Prostate gland (tissue), 2 donors: ENCODE measurements at regions not wholly inside any gene's neighbourhood (a gene's known extent, or its start where the extent isn't known, plus 50 kb on each side); places are given as distances from the start of the nearest gene placed in this dataset.

ENCODE experiments used
- CTCF ChIP-seq, 4 experiments: fragments of 200-600 bp in 2 of 4; fragments of 450-650 bp in 2 of 4; sonication (generic) in 2 of 4; IDR thresholded peaks; 1 replicate in 3 of 4; 2 replicates in 1 of 4; pipeline ENCODE4 v1.5.1; 2016 to 2019; ENCODE audit warnings: antibody characterized with exemption in 4 of 4, mild to moderate bottlenecking in 2 of 4, moderate library complexity in 2 of 4
- POLR2AphosphoS5 ChIP-seq: sonication (generic); formaldehyde crosslinking; IDR thresholded peaks from one replicate; pipeline ENCODE4 v1.6.1; 2017; ENCODE audit warnings: antibody characterized with exemption

DNA sequence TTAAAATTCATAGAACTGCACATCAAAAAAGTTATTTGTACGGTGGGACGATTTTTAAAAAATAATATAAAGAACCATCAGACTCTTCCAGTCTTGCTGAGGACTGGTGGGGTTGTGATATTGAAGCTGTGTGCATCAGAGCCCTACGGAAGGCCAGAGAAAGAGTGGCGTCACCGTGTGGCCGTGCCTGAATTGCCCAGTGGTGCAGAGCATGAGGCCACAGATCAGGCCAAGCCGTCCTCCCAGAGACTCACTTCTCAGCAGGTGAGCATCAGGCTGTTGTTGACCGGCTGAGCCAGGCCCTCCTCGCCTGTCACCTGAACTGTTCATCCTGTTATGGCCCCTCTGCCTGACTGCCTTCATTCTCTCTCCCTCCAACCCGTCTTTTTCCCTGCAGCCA, 1013.9 kb downstream of the TBC1D22A start:
- no peak for TF ChIP-seq POLR2AphosphoS5
- no peak for TF ChIP-seq CTCF (IDR thresholded peaks at IDR 0.05)
